ENCODE measurements at regions not wholly inside any gene's neighbourhood (a gene's known extent, or its start where the extent isn't known, plus 50 kb on each side); places are given as distances from the start of the nearest gene placed in this dataset.

DNA sequence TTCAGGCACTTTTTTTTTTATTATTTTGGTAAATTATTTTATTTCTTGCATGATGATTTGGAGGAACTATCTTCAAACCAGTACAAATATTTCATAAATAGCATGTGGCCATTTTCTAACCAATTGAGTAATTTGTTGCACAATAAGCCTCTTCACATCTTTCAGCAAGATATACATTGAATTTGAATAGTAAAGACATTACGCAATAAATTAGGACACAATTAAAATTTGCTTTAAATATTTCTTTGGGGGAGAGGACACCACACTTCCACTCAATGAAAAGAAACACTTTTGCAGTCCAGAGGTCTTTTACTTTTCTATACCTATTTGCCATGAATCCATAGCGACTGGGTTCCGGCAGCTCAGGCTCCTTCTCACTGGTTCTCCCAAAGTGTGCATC is 762.6 kb upstream of the GOLIM4 start:
- no peak for TF ChIP-seq CTCF (IDR thresholded peaks at IDR 0.05)
- no peak for TF ChIP-seq POLR2A (IDR thresholded peaks at IDR 0.05)

Data from thyroid gland (tissue), 4 donors.